Loucy (cell line): ENCODE measurements at regions not wholly inside any gene's neighbourhood (a gene's known extent, or its start where the extent isn't known, plus 50 kb on each side); places are given as distances from the start of the nearest gene placed in this dataset.

Source experiments
- CTCF ChIP-seq: fragments of 200-600 bp; sonication (generic); conservative IDR thresholded peaks from 2 replicates; pipeline ENCODE4 v1.5.1; 2014; ENCODE audit warnings: mild to moderate bottlenecking, antibody characterized with exemption, low read length
- EZH2phosphoT487 ChIP-seq: fragments of 200-600 bp; IDR thresholded peaks from 2 replicates; pipeline ENCODE4 v1.6.1; 2018; ENCODE audit warnings: antibody characterized with exemption, mild to moderate bottlenecking, moderate library complexity, borderline replicate concordance

DNA sequence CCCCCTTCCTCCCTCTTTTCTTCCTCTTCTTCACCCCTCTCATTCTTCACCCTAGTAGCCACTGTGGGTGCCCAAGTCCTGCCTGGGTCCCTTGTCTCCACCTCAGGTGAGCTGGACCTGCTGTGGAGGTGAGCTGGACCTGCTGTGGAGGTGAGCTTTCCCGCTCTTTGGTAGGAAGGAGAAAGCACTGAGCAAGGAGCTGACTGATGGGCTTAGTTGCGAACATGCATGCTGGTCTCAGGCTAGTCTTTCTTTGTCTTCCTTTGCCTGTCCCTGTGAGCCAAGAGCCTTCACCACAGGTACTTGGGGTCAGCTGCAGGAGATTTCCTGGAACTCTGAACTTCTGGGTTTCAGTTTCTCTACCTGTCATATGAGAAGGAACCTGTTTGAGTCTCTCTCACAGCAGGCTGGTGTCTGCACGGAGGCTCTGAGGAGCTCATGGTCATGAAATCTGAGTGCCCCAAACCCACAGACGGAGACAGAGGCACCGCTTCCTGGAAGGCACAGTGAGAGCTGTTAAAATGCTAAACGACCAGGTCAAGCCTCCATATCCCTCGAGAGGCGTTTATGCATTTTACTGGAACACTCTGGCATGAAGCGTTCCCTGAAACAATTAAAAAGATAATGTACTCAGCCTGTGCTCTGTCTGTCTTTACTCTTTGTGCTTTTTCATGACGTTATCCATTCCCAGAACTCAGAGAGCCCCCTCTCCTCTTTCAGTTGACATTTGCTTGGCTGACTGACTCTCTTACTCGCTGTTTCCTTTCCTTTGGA lies 69.5 kb downstream of the RHOU start:
- no peak for TF ChIP-seq CTCF
- no peak for TF ChIP-seq EZH2phosphoT487
